ENCODE measurements at regions not wholly inside any gene's neighbourhood (a gene's known extent, or its start where the extent isn't known, plus 50 kb on each side); places are given as distances from the start of the nearest gene placed in this dataset.
"Not testable (repeated sequence)": the region's sequence is repeated elsewhere in the genome, so short reads cannot be mapped to it uniquely, and the experiment has no call there.

GRCh38 chr1:166738140-166738539, 101.1 kb upstream of the POGK start:
- no peak for TF ChIP-seq CTCF (IDR thresholded peaks at IDR 0.05; ENCODE audit: low read depth, low read length)
- no peak for DNase-seq (ENCODE audit: low read depth in 2 of 2)
- H3K4me3 ChIP-seq (replicated peaks in 1 of 2; ENCODE audit: low read depth in 2 of 2, low read length in 2 of 2), result no peak overlapping the region

DNA sequence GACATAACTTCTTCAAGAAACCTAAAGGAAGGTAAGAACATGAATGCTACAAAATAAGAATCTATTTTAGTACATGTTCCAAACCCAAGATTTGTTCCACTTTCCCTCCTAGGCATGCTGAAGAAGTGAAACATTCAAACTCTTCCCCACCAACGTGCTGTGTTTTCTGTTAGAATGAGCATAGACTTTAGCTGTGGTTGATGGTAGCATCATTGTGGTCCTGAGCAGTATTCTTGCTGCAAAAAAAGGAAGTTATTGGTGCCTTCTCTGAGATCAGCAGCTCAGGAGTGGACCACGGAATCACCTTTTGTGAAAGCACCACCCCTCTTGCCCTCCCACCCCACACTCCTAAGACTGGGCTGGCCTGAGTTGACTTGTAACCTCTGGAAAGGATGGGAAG, 100.4 kb upstream of the POGK start:
- no peak for DNase-seq (ENCODE audit: low read depth in 2 of 2)
- H3K4me3 ChIP-seq (replicated peaks in 1 of 2; ENCODE audit: low read depth in 2 of 2, low read length in 2 of 2), result no peak overlapping the region
- no peak for TF ChIP-seq CTCF (IDR thresholded peaks at IDR 0.05; ENCODE audit: low read depth, low read length)

DNA sequence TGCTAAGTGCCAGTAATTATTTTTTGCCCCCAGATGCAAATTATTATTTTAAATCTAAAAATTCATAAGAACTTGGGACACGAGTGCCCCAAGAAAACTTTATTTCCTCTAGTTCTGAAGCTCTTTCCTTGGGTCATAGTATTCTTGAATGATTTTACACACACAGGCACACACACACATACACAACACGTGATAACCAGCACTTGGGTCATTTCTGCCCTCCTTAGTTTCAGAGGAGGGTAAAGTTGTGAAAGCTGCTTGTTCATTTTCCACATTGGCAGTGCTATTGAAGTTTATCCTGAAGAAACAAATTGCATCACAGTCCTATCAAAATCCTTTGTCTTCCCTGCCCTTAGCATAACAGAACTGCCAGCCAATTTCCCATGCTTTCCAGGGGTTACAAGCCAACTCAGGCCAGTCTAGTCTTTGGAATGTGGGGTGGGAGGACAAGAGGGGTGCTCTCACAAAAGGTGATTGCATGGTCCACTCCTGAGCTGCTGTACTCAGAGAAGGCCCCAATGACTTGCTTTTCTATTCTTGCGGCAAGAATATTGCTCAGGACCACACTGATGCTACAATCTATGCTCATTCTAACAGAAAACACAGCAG, 98.5 kb upstream of the POGK start:
- no peak for DNase-seq (ENCODE audit: low read depth in 2 of 2)
- no peak for TF ChIP-seq CTCF (IDR thresholded peaks at IDR 0.05; ENCODE audit: low read depth, low read length)
- no peak overlapping the region for H3K4me3 ChIP-seq (replicated peaks in 1 of 2; ENCODE audit: low read depth in 2 of 2, low read length in 2 of 2)

GRCh38 chr1:166763318-166763717, 76.0 kb upstream of the POGK start:
- TF ChIP-seq CTCF (IDR thresholded peaks at IDR 0.05; ENCODE audit: low read depth, low read length), result no peak
- H3K4me3 ChIP-seq (replicated peaks in 1 of 2; ENCODE audit: low read depth in 2 of 2, low read length in 2 of 2), result no peak overlapping the region

GRCh38 chr1:166766942-166767341, 72.3 kb upstream of the POGK start:
- H3K4me3 ChIP-seq (replicated peaks in 1 of 2; ENCODE audit: low read depth in 2 of 2, low read length in 2 of 2), result no peak overlapping the region
- no peak for DNase-seq (ENCODE audit: low read depth in 2 of 2)
- no peak for TF ChIP-seq CTCF (IDR thresholded peaks at IDR 0.05; ENCODE audit: low read depth, low read length)

More at GRCh38 chr1:166763318-166763717, 76.0 kb upstream of the POGK start:
- no peak for DNase-seq (ENCODE audit: low read depth in 2 of 2)

DNA sequence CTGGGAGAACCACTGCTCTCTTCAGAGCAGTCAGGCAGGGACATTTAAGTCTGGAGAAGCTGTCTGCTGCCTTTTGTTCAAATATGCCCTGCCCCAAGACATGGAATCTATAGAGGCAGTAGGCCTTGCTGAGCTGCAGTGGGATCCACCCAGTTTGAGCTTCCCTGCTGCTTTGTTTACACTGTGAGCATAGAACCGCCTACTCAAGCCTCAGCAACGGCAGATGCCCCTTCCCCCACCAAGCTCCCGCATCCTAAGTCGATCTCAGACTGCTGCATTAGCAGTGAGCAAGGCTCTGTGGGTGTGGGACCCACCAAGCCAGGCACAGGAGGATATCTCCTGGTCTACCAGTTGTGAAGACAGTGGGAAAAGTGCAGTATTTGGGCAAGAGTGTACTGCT, 54.6 kb upstream of the POGK start:
- not testable (repeated sequence) for H3K4me3 ChIP-seq (replicated peaks in 1 of 2; ENCODE audit: low read depth in 2 of 2, low read length in 2 of 2); DNase-seq (ENCODE audit: low read depth in 2 of 2)

DNA sequence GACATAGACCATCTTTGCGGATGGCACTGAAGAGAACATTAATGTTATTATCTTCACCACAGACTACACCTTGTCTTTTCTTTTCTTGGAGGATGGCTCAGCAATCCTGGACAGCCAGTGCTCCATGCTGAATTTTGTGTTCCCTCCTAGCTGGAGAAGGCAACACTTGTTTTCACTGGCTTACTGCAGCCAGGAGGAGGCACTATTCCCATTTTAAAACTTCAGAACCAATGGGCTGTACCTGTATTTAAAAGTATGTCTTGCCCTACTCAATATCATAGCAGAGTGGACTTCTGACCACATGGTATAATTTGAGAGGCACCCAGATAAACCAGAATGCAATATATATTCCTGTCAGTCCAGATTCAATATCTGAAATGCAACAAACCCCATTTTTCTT, 53.3 kb upstream of the POGK start:
- no peak overlapping the region for H3K4me3 ChIP-seq (replicated peaks in 1 of 2; ENCODE audit: low read depth in 2 of 2, low read length in 2 of 2)
- no peak for TF ChIP-seq CTCF (IDR thresholded peaks at IDR 0.05; ENCODE audit: low read depth, low read length)
- no peak for DNase-seq (ENCODE audit: low read depth in 2 of 2)
